A204.1 (cell line): ENCODE measurements at regions not wholly inside any gene's neighbourhood (a gene's known extent, or its start where the extent isn't known, plus 50 kb on each side); places are given as distances from the start of the nearest gene placed in this dataset.

Experiments used
- FAIRE-seq: peaks from 2 replicates; lab custom pipeline; 2012; peaks lifted over from hg19 to GRCh38; lab: Jason Lieb, UNC

- FAIRE-seq: no peak
Observed at GRCh38 chr17:10968007-10968406, 130.1 kb upstream of the PIRT start.

DNA sequence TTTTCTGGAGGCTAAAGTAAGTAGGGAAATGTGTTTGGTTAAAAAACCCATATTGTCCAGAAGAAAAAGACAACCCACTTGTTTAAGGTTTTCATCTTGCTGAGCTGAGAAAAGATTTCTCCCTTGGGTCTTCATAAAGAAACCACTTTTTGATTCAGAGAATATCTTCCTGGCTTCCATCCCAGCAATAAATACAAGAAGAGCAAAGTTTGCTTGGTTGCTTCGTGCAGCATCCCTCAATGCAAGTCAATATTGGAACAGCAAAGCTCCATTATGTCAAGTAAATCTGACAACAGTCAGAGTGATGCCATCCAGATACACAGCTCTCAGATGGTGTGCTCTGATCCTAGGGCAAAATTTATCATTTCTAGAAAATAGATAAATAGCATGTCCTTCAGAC lies 118.9 kb upstream of the PIRT start:
- FAIRE-seq: no peak

- FAIRE-seq: no peak
Observed at GRCh38 chr17:10944819-10945218, 106.9 kb upstream of the PIRT start.

- FAIRE-seq: no peak
Observed at GRCh38 chr17:10936931-10937330, 99.0 kb upstream of the PIRT start.

DNA sequence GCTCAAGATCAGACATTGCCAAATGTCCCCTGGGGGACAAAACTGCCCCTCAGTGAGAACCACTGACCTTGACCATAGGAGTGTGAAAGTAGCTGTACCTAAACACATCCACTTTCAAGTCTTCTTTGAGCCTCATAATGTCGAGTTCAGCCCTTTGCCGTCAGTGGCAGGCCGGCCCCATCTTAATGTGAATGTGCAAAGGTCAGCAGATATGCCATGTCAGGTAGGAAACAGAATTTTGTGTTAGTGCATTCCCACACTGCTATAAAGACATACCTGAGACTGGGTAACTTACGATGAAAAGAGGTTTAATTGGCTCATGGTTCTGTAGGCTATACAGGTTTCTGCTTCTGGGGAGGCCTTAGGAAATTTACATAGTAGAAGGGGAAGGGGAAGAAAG lies 95.1 kb upstream of the PIRT start:
- FAIRE-seq: no peak

DNA sequence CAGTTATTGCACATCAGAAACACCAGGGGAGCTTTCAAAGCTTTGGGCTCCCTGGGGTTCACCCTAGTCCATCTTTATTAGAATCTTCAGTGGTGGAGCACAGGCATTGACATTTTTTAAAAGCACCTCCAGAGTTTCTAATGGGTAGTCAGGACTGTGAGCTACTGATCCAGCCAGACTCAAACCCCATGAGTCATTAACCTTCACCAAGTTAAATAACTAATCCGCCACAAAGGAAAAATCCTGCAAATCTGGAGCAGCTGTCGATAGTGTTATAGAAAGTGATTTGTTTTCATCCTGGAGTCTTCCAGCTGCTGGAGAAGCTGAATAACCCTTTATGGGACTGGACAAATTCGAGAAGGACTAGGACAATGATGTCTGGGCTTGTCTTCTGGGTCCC lies 93.2 kb upstream of the PIRT start:
- no peak for FAIRE-seq

GRCh38 chr17:10927712-10928111 lies 89.8 kb upstream of the PIRT start:
- FAIRE-seq: no peak

DNA sequence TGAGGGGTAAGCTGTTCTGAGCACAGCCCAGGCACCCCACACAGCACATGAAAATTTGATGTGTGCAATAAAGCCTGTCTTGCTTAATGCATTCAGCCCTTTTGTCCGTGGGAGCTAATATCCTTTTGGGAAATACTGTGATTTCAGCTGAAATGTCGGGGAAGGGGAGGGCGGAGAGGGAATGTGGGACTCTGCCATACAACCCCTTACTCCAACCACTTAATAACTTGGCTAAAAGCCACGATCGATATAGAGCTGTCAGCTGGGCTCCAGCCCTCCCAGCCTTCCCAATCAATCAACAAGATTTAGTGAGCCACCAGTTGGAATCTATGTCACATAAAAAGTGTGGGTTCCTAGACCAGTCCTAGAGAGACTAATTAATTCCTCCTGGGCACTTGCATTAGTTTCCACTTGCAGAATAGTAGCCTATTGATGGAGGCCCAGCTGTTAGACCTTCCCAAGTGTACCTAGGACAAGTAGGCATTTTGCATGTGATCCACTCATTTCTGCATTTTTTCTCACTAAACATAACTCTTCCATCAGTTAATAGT lies 82.7 kb upstream of the PIRT start:
- no peak for FAIRE-seq

DNA sequence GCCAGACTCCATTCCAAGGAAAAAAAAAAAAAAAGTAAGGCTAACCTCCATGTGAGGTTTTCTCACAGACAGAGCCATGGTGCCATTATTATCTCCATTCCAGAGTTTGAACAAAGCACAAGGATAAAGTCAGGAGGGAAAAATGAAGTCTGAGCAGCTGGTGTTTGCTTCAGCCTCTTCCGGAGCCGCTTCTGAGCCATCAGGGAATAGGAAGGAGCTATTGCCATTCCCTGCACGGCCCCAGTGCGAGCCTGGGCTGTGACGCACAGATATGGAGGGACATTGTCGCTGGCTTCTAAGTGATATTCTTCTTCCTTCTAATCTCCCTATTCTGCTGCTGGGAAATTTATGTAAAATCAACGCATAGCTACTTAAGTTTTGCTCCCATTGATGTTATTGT lies 69.5 kb upstream of the PIRT start:
- FAIRE-seq: no peak

- no peak for FAIRE-seq
Observed at GRCh38 chr17:10899281-10899680, 61.4 kb upstream of the PIRT start.

GRCh38 chr17:10894220-10894619 lies 56.3 kb upstream of the PIRT start:
- FAIRE-seq: no peak

DNA sequence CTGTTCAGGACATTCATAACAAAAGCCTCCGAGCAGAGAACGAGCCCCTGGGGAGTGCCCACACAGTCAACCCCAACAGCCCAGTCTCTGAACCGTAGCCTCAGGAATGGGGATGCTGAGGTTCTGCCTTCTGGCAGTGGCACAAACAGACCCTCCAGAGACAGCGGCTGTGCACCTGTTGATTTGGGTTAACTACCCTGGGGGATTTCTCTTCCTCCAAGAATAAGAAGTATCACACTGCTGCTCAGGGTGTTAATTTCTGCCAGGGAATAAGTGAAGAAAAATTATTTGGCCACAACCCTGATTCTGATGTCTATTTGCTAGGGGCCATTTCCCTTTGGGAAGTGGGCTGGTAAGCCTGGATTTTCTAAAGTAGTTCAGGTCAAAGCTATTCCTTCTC lies 51.0 kb upstream of the PIRT start:
- FAIRE-seq: no peak
